ENCODE measurements at regions not wholly inside any gene's neighbourhood (a gene's known extent, or its start where the extent isn't known, plus 50 kb on each side); places are given as distances from the start of the nearest gene placed in this dataset.

DNA sequence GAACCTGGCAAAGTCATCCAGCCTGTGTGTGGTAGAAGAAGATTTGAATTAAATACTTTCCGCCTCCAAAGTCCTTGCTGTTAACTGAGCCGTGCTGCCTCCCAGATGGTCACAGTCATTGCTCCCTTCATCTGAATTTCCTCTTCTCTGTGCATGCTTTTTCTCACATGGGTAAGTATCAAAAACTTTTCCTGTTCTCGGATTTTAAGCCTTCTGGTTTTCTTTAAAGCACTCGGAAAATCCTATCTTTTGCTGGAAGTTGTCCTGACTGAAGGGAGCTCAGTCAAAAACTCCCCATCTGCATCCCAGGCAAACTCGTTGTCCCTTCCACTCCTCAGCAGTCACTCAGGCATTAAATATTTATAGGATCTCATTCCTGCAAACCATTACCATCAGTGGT lies 290.0 kb upstream of the PIK3R1 start:
- TF ChIP-seq, protein P1, sequence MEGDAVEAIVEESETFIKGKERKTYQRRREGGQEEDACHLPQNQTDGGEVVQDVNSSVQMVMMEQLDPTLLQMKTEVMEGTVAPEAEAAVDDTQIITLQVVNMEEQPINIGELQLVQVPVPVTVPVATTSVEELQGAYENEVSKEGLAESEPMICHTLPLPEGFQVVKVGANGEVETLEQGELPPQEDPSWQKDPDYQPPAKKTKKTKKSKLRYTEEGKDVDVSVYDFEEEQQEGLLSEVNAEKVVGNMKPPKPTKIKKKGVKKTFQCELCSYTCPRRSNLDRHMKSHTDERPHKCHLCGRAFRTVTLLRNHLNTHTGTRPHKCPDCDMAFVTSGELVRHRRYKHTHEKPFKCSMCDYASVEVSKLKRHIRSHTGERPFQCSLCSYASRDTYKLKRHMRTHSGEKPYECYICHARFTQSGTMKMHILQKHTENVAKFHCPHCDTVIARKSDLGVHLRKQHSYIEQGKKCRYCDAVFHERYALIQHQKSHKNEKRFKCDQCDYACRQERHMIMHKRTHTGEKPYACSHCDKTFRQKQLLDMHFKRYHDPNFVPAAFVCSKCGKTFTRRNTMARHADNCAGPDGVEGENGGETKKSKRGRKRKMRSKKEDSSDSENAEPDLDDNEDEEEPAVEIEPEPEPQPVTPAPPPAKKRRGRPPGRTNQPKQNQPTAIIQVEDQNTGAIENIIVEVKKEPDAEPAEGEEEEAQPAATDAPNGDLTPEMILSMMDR (IDR thresholded peaks at IDR 0.05; ENCODE audit: poor library complexity) = no peak
- no peak for TF ChIP-seq EZH2 (IDR thresholded peaks at IDR 0.05; ENCODE audit: borderline replicate concordance)

Data from hepatocyte (in vitro differentiated cells).